NCI-H2107 (cell line): ENCODE measurements at regions not wholly inside any gene's neighbourhood (a gene's known extent, or its start where the extent isn't known, plus 50 kb on each side); places are given as distances from the start of the nearest gene placed in this dataset.

Experiments used
- DNase-seq: peaks from one replicate; lab custom pipeline; 2025; lab: John Stamatoyannopoulos, UW

- DNase-seq, result no peak
Measured at GRCh38 chr10:78742730-78743615, 325.8 kb upstream of the ZMIZ1 start.

GRCh38 chr10:78744056-78744455, 324.7 kb upstream of the ZMIZ1 start:
- DNase-seq, result no peak

- DNase-seq, result no peak
Measured at GRCh38 chr10:78744491-78745090, 324.2 kb upstream of the ZMIZ1 start.

GRCh38 chr10:78745441-78745840, 323.3 kb upstream of the ZMIZ1 start:
- DNase-seq, result no peak

DNA sequence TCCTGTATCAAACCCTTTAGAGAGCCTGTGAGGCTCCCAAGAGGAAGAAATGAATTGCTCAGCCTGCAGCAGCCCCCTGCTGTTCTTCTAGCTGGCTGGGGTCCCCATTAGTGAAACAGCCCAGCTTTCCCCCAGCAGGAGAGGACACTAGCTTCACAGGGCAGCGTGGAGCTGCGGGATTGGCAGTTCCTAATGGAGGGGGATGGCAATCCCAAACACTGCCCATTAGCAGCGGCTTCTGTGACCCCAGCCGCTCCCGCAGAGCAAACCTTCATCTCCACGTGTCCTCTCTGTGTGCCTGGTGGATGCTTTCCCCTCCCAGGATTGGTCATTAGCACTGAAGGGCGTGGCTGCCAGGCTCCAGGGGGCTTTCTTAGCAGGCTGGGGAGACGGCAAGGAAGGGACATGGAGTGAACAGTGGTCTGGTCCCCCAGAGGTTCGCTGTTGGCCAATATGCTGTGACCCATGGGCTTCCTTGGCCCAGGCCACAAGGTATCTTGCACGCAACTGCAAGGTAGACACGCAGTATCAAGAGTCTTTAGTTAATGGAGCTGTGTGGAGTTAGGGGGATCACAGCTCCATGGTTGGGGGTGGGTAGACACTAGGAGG, 322.5 kb upstream of the ZMIZ1 start:
- no peak for DNase-seq

GRCh38 chr10:78747401-78748234, 321.1 kb upstream of the ZMIZ1 start:
- no peak for DNase-seq

DNA sequence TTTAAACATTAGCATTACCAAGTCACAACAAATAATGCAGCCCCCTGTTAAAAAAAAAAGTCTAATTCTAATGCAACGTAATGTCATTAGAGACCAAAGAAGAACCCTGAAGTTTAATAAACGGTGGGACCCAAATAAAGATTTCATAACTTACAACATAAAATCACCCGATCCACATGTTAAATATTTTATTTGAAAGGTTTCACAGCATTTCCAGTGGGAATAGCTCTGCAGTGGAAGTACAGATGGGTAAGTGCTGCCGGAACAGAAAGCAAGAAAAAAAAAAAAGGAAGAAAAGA, 320.6 kb upstream of the ZMIZ1 start:
- no peak for DNase-seq

GRCh38 chr10:78749200-78749599, 319.6 kb upstream of the ZMIZ1 start:
- DNase-seq, result no peak

- no peak for DNase-seq
Measured at GRCh38 chr10:78749898-78750297, 318.9 kb upstream of the ZMIZ1 start.

- DNase-seq, result no peak
Measured at GRCh38 chr10:78750418-78750817, 318.3 kb upstream of the ZMIZ1 start.

GRCh38 chr10:78751716-78752115, 317.1 kb upstream of the ZMIZ1 start:
- no peak for DNase-seq

- DNase-seq, result no peak
Measured at GRCh38 chr10:78752221-78752620, 316.5 kb upstream of the ZMIZ1 start.

DNA sequence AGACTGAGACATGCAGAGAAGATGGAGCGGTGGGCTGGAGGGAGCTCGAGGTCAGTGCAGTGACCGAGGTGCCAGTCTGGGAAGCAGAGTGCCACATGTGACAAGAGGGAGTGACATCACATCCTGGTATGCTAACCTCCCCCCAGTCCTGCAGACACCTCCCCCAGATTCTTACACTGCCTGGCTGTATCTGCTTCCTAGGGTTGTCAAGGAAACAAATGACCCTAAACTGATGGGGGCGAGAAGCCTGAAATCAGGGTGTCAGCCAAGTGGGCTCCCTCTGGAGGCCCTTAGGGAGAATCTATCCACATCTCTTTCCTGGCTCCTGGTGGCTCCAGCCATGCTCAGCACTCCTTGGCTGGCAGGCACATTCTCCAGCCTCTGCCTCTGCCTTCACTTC, 316.1 kb upstream of the ZMIZ1 start:
- DNase-seq, result no peak

GRCh38 chr10:78754269-78755062, 314.3 kb upstream of the ZMIZ1 start:
- no peak for DNase-seq

DNA sequence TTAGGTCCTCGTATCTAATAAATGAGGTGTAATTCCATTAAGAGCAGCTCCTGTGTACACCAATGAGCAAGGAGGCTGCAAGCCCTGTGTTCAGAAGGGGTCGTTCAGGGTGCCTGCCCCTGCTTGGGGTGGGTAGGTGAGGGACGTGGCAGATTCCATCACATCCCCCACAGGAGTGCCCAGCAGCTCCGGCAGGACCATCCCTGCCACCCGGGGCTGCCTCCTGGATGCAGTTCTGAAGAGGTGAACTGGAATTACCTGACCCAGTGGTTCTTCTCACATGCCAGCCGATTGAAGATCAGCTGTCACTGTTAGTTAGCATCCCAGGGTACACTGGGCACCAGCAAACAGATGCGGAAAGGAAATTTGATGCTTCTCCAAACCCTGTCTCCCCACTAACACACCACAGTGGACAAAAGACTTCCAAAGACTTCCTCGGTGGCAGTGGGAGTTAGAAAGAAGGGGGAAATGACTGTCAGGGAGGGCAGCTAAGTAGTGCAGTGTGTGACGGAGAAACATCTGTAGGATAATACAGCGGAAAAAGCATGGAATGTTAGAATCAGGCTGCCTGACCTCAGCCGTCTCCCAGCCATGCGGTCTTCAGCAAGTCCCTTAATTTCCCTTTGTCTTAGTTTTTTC, 313.6 kb upstream of the ZMIZ1 start:
- no peak for DNase-seq

- DNase-seq, result no peak
Measured at GRCh38 chr10:78755877-78756455, 312.8 kb upstream of the ZMIZ1 start.

- DNase-seq, result no peak
Measured at GRCh38 chr10:78756604-78757343, 312.0 kb upstream of the ZMIZ1 start.

- no peak for DNase-seq
Measured at GRCh38 chr10:78757344-78757925, 311.3 kb upstream of the ZMIZ1 start.

DNA sequence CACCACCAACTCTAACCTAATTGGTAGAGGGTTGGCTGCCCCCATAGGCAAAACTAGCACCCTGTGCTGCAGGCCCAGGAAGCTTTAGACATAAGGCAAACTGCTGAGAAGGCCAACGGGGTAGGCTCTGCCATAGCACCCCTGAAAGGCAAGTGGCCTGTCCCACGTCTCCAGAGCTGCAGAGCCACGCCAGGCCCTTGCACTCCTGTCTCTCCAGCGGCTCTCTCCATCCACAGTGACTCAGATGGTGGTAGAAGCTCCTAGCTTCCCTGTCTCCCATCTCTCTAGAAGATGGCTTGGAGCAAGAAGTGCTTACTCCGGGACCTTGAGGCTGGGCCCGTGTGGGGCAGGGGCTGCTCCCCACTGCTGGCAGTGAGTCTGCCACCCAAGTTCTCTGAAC, 310.6 kb upstream of the ZMIZ1 start:
- DNase-seq, result no peak
